ENCODE measurements at regions not wholly inside any gene's neighbourhood (a gene's known extent, or its start where the extent isn't known, plus 50 kb on each side); places are given as distances from the start of the nearest gene placed in this dataset.

DNA sequence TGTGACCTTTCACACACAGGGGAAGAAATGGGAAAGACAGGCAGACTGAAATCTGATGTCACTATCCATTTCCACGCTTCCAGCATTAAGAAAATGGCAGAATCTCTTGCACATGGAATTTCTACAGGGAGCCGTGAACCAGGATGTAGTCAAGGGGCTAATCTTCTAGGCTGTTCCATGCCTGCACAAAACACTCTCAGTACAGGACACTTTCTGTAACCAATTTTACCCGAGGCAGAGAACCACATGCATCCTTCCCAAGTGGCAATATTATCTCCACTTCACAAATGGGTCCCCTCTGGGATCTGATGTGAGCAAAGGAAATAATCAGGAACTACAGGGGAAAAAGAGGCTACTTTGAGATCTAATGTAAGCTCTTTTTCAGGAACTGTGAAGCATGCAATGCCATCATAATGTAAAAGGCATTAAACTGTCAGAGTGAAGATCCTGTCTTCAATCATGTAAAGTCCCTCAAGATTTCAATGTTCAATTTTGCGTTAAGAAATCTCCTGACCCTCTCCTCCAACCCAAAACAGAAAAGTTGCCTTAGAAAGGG is 236.9 kb downstream of the RBM43 start:
- DNase-seq (ENCODE audit: low read depth), result no peak
- H3K4me3 ChIP-seq (ENCODE audit: low read depth, low read length), result no peak overlapping the region
- TF ChIP-seq MYC (IDR thresholded peaks at IDR 0.05; ENCODE audit: low read depth, low read length) (no peak), POLR2A (IDR thresholded peaks at IDR 0.05; ENCODE audit: extremely low read depth, insufficient read length) (no peak)
- TF ChIP-seq, protein P1, sequence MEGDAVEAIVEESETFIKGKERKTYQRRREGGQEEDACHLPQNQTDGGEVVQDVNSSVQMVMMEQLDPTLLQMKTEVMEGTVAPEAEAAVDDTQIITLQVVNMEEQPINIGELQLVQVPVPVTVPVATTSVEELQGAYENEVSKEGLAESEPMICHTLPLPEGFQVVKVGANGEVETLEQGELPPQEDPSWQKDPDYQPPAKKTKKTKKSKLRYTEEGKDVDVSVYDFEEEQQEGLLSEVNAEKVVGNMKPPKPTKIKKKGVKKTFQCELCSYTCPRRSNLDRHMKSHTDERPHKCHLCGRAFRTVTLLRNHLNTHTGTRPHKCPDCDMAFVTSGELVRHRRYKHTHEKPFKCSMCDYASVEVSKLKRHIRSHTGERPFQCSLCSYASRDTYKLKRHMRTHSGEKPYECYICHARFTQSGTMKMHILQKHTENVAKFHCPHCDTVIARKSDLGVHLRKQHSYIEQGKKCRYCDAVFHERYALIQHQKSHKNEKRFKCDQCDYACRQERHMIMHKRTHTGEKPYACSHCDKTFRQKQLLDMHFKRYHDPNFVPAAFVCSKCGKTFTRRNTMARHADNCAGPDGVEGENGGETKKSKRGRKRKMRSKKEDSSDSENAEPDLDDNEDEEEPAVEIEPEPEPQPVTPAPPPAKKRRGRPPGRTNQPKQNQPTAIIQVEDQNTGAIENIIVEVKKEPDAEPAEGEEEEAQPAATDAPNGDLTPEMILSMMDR (IDR thresholded peaks at IDR 0.05; ENCODE audit: low read depth, low read length), result no peak
- TF ChIP-seq, protein P2, sequence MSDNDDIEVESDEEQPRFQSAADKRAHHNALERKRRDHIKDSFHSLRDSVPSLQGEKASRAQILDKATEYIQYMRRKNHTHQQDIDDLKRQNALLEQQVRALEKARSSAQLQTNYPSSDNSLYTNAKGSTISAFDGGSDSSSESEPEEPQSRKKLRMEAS (IDR thresholded peaks at IDR 0.05; ENCODE audit: low read depth, low read length), result no peak

DNA sequence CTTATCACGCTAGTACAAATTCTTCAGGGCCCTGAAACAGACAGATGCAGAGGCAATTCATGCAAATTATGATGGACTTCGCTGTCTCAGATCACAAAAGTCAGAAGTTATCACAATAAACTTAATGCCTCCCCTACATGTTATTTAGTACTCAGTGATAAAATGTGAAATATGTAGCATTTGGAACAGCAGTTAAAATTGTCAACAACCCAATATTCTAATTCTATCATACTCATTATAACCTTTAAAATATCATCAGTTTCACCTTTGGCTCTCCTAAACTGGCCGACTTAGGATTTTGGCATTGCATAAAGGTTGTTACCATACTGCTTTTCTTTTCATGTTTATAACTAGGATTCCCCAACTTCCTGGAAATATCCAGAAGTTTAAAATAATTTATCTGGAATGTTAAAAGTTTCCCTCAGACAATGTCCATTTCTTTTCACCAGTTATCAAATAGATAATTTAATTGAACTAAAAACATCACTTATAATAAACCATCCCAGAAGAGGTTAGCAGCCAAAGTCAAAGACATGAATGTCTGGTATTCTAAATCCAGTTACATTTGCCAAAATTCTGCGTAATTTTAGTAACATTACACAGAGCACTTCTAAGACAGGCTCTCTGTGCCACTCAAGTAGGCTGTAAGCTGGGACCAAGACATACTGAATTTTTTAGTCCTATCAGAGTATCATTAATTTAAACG is 239.8 kb downstream of the RBM43 start:
- no peak overlapping the region for H3K4me3 ChIP-seq (ENCODE audit: low read depth, low read length)
- TF ChIP-seq POLR2A (IDR thresholded peaks at IDR 0.05; ENCODE audit: extremely low read depth, insufficient read length) (no peak), MYC (IDR thresholded peaks at IDR 0.05; ENCODE audit: low read depth, low read length) (no peak)
- TF ChIP-seq, protein P1 (IDR thresholded peaks at IDR 0.05; ENCODE audit: low read depth, low read length), result no peak
- TF ChIP-seq, protein P2 (IDR thresholded peaks at IDR 0.05; ENCODE audit: low read depth, low read length), result no peak
- no peak for DNase-seq (ENCODE audit: low read depth)

DNA sequence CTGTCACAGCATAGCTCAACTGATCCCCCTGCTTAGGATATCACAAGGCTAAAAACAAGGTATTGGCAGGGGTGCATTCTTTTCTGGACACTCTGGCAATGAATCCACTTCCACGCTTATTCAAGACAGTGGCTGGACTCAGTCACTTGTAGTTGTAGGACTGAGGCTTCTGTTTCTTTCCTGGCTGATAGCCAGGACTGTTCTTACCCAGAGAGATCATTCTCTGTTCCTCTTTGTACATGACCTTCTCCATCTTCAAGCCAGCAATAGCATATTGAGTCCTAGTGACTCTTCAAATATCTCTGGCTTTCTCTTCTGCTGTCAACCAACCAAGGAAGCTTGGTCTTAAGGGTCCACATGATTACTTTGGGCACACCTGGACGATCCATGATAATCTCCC is 241.3 kb downstream of the RBM43 start:
- no peak for DNase-seq (ENCODE audit: low read depth)
- H3K4me3 ChIP-seq (ENCODE audit: low read depth, low read length), result no peak overlapping the region
- TF ChIP-seq, protein P2 (IDR thresholded peaks at IDR 0.05; ENCODE audit: low read depth, low read length), result no peak
- TF ChIP-seq, protein P1 (IDR thresholded peaks at IDR 0.05; ENCODE audit: low read depth, low read length), result no peak
- TF ChIP-seq POLR2A (IDR thresholded peaks at IDR 0.05; ENCODE audit: extremely low read depth, insufficient read length) (no peak), MYC (IDR thresholded peaks at IDR 0.05; ENCODE audit: low read depth, low read length) (no peak)

DNA sequence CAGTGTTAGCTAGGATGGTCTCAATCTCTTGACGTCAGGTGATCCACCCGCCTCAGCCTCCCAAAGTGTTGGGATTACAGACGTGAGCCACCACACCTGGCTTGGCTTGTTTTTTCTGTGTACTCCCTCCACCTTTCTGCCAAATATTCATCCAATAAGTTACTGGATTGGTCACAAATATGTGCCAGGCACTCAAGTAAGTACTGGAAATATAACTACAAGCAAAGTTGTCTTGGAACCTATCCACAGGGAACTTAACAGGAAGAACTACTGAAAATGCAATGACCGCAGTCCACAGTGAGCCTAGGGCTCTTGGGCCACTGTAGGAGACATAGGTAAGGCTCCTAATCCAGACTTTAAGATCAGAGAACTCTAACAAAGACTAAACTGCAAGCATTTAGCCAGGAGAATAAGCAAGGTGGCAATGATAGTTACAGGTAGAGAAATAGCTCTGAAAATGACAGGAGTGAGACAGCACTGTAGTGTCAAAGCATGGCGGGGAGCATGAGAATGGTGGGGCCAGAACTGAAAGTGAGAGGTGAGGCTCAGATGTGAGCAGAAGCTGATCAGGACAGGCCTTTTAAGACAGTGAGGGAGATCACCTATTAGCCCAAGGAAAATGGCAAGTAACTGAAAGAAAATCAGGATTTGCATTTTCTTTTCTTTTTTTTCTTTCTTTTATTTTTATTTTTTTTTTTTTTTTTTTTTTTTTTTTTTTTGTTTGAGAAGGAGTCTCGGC is 252.1 kb downstream of the RBM43 start:
- no peak for DNase-seq (ENCODE audit: low read depth)
- TF ChIP-seq, protein P1 (IDR thresholded peaks at IDR 0.05; ENCODE audit: low read depth, low read length), result no peak
- TF ChIP-seq POLR2A (IDR thresholded peaks at IDR 0.05; ENCODE audit: extremely low read depth, insufficient read length) (no peak), MYC (IDR thresholded peaks at IDR 0.05; ENCODE audit: low read depth, low read length) (no peak)
- TF ChIP-seq, protein P2 (IDR thresholded peaks at IDR 0.05; ENCODE audit: low read depth, low read length), result no peak
- H3K4me3 ChIP-seq (ENCODE audit: low read depth, low read length), result no peak overlapping the region

DNA sequence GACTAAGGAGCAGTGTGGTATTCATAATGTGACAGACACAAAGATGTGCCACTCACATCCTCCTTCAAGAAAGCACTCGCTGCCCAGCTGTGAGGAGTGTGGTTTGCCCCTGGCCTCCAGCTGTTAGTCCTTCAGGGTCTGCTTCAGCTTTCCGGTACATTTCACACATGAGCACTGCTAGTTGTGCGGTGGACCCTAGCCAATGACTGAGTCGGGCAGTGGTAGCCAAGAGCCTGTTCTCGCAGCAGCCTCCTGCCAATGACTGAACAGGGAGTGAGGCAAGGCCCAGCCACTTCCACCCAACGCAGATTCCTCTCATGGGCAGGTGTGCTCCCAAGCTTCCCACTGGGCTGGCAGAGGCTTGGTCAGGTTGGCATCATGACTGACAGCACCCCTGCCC is 254.3 kb downstream of the RBM43 start:
- DNase-seq (ENCODE audit: low read depth), result no peak
- H3K4me3 ChIP-seq (ENCODE audit: low read depth, low read length), result no peak overlapping the region
- TF ChIP-seq, protein P2 (IDR thresholded peaks at IDR 0.05; ENCODE audit: low read depth, low read length), result no peak
- no peak for TF ChIP-seq MYC (IDR thresholded peaks at IDR 0.05; ENCODE audit: low read depth, low read length)
- no peak for TF ChIP-seq POLR2A (IDR thresholded peaks at IDR 0.05; ENCODE audit: extremely low read depth, insufficient read length)
- TF ChIP-seq, protein P1 (IDR thresholded peaks at IDR 0.05; ENCODE audit: low read depth, low read length), result no peak

All from NB4 (cell line).